ENCODE measurements at regions not wholly inside any gene's neighbourhood (a gene's known extent, or its start where the extent isn't known, plus 50 kb on each side); places are given as distances from the start of the nearest gene placed in this dataset.

DNA sequence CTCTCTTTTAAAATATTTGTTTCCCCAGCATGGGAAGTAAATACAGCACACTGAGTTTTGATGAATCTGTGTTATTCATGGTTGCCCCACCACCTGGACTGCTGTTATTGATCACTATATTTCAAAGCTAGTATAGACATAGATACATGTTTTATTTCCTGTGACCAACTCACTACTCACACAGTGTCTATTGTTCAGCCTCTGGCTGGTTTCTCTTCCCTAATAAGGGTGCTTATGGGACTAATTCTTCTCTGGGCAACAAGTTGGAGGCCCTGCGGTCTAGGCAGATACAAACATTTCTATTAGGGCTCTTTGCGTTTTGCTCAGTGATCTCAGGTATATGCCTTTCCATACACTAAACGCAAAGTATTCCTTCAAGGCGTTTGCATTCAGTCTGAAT is 1191.0 kb upstream of the TMEM132C start:
- no peaks in the 10 kb centered on the region for H3K9me2 ChIP-seq (replicated peaks; ENCODE audit: low read length)
- peak overlapping the region; percentile 15; the same call in 1 of the 2 replicates for H3K4me2 ChIP-seq (ENCODE audit: low read length)
- POLR2A ChIA-PET (ENCODE audit: unreplicated experiment) = interaction anchor here (0.7 kb wide), 1 partner anchor 15 kb away, joined by 5 read pairs; no protein-coding TSS in a partner anchor
- no peak overlapping the region for H3K4me3 ChIP-seq (ENCODE audit: low read length)
- no peaks in the 10 kb centered on the region for H3K27me3 ChIP-seq (ENCODE audit: low read length)
- CTCF ChIA-PET = interaction anchor here (0.6 to 1.0 kb wide), 2 partner anchors 41 to 217 kb away, joined by 3 read pairs; no protein-coding TSS in a partner anchor
- DNase-seq = peak; percentile 68
- BruUV-seq (replicated peaks) = no TSS peak
- H3K27ac ChIP-seq (ENCODE audit: low read length) = peak overlapping the region; percentile 54
- H3F3A ChIP-seq (ENCODE audit: low read length, unreplicated experiment) = no peaks in the 10 kb centered on the region
- peak overlapping the region; percentile 4; the same call in 1 of the 2 replicates for H3K9ac ChIP-seq (ENCODE audit: low read length)
- peaks cover 30% of the 10 kb centered on the region for H3K4me1 ChIP-seq (ENCODE audit: insufficient read depth, low read length)
- H3K9me3 ChIP-seq (ENCODE audit: low read length) = no peaks in the 10 kb centered on the region
- TF ChIP-seq EZH2 (IDR thresholded peaks at IDR 0.05; ENCODE audit: low read length, unreplicated experiment) = no peak
- no peak for TF ChIP-seq EZH2phosphoT487 (IDR thresholded peaks at IDR 0.05; ENCODE audit: borderline replicate concordance, low read length)
- TF ChIP-seq, protein P1, sequence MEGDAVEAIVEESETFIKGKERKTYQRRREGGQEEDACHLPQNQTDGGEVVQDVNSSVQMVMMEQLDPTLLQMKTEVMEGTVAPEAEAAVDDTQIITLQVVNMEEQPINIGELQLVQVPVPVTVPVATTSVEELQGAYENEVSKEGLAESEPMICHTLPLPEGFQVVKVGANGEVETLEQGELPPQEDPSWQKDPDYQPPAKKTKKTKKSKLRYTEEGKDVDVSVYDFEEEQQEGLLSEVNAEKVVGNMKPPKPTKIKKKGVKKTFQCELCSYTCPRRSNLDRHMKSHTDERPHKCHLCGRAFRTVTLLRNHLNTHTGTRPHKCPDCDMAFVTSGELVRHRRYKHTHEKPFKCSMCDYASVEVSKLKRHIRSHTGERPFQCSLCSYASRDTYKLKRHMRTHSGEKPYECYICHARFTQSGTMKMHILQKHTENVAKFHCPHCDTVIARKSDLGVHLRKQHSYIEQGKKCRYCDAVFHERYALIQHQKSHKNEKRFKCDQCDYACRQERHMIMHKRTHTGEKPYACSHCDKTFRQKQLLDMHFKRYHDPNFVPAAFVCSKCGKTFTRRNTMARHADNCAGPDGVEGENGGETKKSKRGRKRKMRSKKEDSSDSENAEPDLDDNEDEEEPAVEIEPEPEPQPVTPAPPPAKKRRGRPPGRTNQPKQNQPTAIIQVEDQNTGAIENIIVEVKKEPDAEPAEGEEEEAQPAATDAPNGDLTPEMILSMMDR (conservative IDR thresholded peaks at IDR 0.05; ENCODE audit: low read depth, low read length) = no peak
- intact Hi-C loops (cut with micrococcal nuclease) = loop anchor here (1.0 to 5.0 kb wide), 3 partner anchors 14 to 51 kb away; no protein-coding TSS in a partner anchor
- ATAC-seq = peak; percentile 83
- no peaks in the 10 kb centered on the region for H3K36me3 ChIP-seq (ENCODE audit: low read depth, low read length)
- no peak overlapping the region for H2AFZ ChIP-seq (ENCODE audit: low read length)
- H4K20me1 ChIP-seq (ENCODE audit: low read length) = no peaks in the 10 kb centered on the region
- 0 out of 2 replicates have a peak, but pooled peaks cover 3% of the 10 kb centered on the region for H3K79me2 ChIP-seq (ENCODE audit: low read length)

DNA sequence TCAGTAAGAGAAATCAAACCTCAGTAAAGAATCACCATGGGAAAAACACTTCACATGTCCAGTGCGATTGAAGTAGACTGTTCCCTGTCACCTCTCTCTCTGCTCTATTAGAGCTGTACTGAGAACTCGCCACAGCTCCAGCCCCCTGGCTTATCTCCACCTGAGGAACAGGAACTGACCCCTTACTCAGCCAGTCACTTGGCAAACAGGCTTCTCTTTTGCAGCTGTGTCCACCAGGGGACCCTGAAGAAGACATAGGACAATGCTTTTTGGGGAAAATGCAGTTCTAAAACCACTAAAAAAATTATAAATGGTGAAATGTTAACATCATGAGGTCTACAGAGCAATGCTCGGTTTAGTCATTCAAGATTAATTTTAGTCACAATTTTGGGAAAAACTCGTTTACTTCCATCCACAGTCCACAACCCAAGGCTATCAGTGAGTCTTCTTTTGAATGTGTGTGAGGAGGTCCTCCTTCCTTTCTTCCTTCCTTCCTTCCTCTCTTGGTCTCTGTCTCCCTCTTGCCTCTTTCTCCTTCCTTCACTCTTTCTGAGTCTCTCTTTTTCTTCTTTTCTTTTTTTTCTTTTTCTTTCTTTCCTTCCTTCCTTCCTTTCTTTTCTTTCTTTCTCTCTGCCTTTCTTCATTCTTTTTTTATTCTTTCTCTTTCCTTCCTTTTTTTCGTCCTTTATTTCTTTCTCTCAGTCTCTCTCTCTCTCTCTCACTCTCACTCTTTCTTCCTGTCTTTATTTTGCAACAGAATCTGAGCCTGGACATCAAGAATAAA is 1189.5 kb upstream of the TMEM132C start:
- Histone ChIP-seq H4K20me1 (ENCODE audit: low read length) (no peaks in the 10 kb centered on the region), H3K27ac (ENCODE audit: low read length) (no peak overlapping the region), H3K9ac (ENCODE audit: low read length) (no peak overlapping the region), H3K27me3 (ENCODE audit: low read length) (no peaks in the 10 kb centered on the region), H3K9me3 (ENCODE audit: low read length) (no peaks in the 10 kb centered on the region), H3K4me3 (ENCODE audit: low read length) (no peak overlapping the region), H3K4me1 (ENCODE audit: insufficient read depth, low read length) (peaks cover 36% of the 10 kb centered on the region), H3F3A (ENCODE audit: low read length, unreplicated experiment) (no peaks in the 10 kb centered on the region), H3K9me2 (replicated peaks; ENCODE audit: low read length) (no peaks in the 10 kb centered on the region), H2AFZ (ENCODE audit: low read length) (no peak overlapping the region), H3K4me2 (ENCODE audit: low read length) (no peak overlapping the region), H3K79me2 (ENCODE audit: low read length) (no peaks in the 10 kb centered on the region), H3K36me3 (ENCODE audit: low read depth, low read length) (no peaks in the 10 kb centered on the region)
- no TSS peak for BruUV-seq (replicated peaks)
- POLR2A ChIA-PET (ENCODE audit: unreplicated experiment) = no interaction called here
- intact Hi-C loops (cut with micrococcal nuclease) = loop anchor here (5.0 kb wide), 1 partner anchor 50 kb away; no protein-coding TSS in a partner anchor
- DNase-seq = no peak
- no peak for TF ChIP-seq EZH2phosphoT487 (IDR thresholded peaks at IDR 0.05; ENCODE audit: borderline replicate concordance, low read length)
- no peak for TF ChIP-seq EZH2 (IDR thresholded peaks at IDR 0.05; ENCODE audit: low read length, unreplicated experiment)
- TF ChIP-seq, protein P1 (conservative IDR thresholded peaks at IDR 0.05; ENCODE audit: low read depth, low read length) = no peak
- CTCF ChIA-PET = no interaction called here
- no peak for ATAC-seq

All from PC-3 (cell line).